ENCODE measurements at regions not wholly inside any gene's neighbourhood (a gene's known extent, or its start where the extent isn't known, plus 50 kb on each side); places are given as distances from the start of the nearest gene placed in this dataset.

DNA sequence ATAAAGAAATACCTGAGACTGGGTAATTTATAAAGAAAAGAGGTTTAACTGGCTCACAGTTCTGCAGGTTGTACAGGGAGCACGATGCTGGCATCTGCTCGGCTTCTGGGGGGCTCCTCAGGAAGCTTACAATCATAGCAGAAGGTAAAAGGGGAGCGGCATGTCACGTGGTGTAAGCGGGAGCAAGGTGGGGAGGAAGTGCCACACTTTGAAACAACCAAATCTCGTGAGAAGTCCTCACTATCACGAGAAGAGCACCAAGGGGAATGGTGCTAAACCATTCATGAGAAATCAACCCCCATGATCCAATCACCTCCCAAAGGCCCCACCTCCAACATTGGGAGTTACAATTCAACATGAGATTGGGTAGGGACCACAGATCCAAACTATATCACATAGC is 67.7 kb downstream of the AKR1B1 start:
- no peaks in the 10 kb centered on the region for H3K4me1 ChIP-seq (ENCODE audit: control insufficient read depth, insufficient read depth, low read length)
- no peaks in the 10 kb centered on the region for H3K36me3 ChIP-seq (ENCODE audit: control insufficient read depth, insufficient read depth, low read length)
- H3K27me3 ChIP-seq (ENCODE audit: control insufficient read depth, insufficient read depth, low read length), result no peaks in the 10 kb centered on the region
- no peak overlapping the region for H3K9ac ChIP-seq (ENCODE audit: low read length)
- no peak overlapping the region for H3K4me3 ChIP-seq (ENCODE audit: low read length)
- H3K9me3 ChIP-seq (ENCODE audit: control insufficient read depth, low read length), result no peaks in the 10 kb centered on the region

DNA sequence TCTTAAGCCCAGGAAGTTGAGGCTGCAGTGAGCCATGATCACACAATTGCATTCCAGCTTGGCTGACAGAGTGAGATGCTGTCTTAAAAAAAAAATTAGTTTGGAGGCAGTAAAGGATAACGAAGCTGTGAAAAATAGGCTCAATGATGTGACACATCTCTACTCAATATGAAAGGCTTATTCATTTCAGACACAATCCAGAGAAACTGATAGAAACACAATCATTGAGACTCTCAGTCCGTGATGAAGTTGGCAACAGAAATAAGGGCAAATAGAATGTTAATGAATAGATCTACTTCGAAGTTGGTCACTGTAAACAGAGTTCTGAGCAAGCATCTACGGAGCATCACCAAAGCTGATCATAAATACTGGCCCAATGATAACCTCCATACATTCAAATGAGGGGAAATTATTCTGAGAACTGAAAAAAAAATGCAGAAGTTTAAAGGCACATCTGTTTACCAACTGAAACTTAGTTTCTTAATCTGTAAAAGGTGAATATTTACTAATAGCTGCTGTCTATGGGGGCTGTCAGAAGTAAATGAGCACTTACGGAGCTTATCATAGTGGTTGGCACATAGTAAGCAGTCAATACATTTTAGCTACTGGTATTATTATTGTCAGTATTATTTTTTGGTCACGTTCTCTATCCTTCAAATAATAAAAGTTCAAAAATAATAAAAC is 70.4 kb downstream of the AKR1B1 start:
- no peak overlapping the region for H3K4me3 ChIP-seq (ENCODE audit: low read length)
- H3K36me3 ChIP-seq (ENCODE audit: control insufficient read depth, insufficient read depth, low read length), result no peaks in the 10 kb centered on the region
- H3K27me3 ChIP-seq (ENCODE audit: control insufficient read depth, insufficient read depth, low read length), result no peaks in the 10 kb centered on the region
- H3K4me1 ChIP-seq (ENCODE audit: control insufficient read depth, insufficient read depth, low read length), result no peaks in the 10 kb centered on the region
- H3K9me3 ChIP-seq (ENCODE audit: control insufficient read depth, low read length), result no peaks in the 10 kb centered on the region
- H3K9ac ChIP-seq (ENCODE audit: low read length), result no peak overlapping the region

DNA sequence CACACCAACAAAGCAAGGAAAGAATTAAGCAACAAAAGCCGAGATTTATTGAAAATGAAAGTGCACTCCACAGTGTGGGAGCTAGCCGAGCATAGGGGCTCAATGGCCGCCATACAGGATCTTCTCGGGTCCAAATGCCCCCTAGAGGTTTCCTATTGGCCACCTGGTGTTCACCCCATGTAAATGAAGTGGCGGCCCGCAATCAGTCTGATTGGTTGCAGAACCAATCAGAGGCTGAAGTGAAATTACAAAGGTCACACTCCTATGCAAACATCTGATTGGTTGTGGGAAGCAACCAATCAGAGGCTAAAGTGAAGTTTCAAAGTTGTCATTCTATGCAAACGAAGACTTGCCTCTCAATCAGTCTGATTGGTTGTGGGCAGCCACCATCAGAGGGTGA is 61.8 kb upstream of the SLC35B4 start:
- no peaks in the 10 kb centered on the region for H3K36me3 ChIP-seq (ENCODE audit: control insufficient read depth, insufficient read depth, low read length)
- no peak overlapping the region for H3K4me3 ChIP-seq (ENCODE audit: low read length)
- H3K27me3 ChIP-seq (ENCODE audit: control insufficient read depth, insufficient read depth, low read length), result no peaks in the 10 kb centered on the region
- no peak overlapping the region for H3K9ac ChIP-seq (ENCODE audit: low read length)
- no peaks in the 10 kb centered on the region for H3K9me3 ChIP-seq (ENCODE audit: control insufficient read depth, low read length)
- H3K4me1 ChIP-seq (ENCODE audit: control insufficient read depth, insufficient read depth, low read length), result peaks cover 43% of the 10 kb centered on the region

DNA sequence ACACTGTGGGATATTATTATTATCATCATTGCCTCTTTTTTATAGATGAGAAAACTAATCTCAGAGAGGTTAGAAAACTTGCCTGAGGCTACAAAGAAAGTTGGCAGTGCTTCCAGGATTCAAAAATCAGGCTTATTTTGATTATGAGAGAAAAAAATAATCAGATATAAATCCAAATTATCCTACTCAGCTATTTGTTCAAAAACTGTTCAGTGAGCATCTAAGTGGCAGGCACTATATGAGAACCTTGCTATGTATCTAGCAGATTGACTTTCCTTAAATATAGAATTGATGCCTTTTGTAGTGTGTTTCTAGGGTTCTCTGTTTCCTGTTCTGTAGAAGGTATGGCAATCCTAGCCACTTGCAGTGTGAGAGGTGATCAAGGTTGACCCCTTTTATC is 60.0 kb upstream of the SLC35B4 start:
- Histone ChIP-seq H3K36me3 (ENCODE audit: control insufficient read depth, insufficient read depth, low read length) (no peaks in the 10 kb centered on the region), H3K4me1 (ENCODE audit: control insufficient read depth, insufficient read depth, low read length) (peaks cover 52% of the 10 kb centered on the region), H3K4me3 (ENCODE audit: low read length) (no peak overlapping the region), H3K27me3 (ENCODE audit: control insufficient read depth, insufficient read depth, low read length) (no peaks in the 10 kb centered on the region), H3K9ac (ENCODE audit: low read length) (no peak overlapping the region), H3K9me3 (ENCODE audit: control insufficient read depth, low read length) (no peaks in the 10 kb centered on the region)

DNA sequence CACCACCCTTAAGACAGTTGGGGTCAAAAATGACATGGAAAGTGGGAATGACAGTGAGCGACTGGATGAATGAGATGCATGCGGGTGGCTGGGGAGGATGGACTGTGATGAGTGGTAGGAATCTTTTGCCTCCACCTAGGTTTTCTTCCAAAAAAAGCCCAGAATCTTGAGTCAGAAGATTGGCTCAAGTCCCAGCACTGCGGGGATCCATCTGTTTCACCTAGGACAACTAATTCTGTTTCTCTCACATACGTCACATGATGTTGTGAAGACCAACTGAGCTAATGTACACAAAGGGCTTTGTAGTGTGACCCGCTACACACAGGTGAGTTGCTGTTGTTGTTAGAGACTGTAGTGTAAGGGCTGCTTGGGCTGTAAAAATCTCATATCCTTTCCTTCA is 58.5 kb upstream of the SLC35B4 start:
- H3K36me3 ChIP-seq (ENCODE audit: control insufficient read depth, insufficient read depth, low read length), result no peaks in the 10 kb centered on the region
- H3K9me3 ChIP-seq (ENCODE audit: control insufficient read depth, low read length), result no peaks in the 10 kb centered on the region
- peak overlapping the region; percentile 53 for H3K9ac ChIP-seq (ENCODE audit: low read length)
- H3K27me3 ChIP-seq (ENCODE audit: control insufficient read depth, insufficient read depth, low read length), result no peaks in the 10 kb centered on the region
- H3K4me1 ChIP-seq (ENCODE audit: control insufficient read depth, insufficient read depth, low read length), result peaks cover 63% of the 10 kb centered on the region
- no peak overlapping the region for H3K4me3 ChIP-seq (ENCODE audit: low read length)

DNA sequence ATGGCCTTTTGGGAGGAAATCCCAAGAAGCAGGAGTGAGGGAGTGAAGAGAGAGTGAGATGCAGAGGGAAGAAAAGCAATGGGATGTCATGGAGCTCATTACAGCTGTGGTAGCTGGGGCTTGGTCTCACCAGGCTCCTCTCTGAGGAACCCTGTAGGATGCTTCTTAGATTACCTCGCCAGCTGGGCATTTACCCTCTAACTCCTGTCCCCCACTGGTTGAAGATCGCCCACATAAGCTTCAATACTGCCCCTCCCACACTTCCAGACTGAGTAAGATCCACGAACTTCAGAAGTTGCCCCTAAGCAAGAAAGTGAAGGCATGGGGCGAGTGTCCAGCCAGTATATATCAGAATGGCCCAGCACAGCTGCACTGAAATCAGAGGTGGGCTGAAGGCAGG is 58.1 kb upstream of the SLC35B4 start:
- H3K4me1 ChIP-seq (ENCODE audit: control insufficient read depth, insufficient read depth, low read length), result peaks cover 67% of the 10 kb centered on the region

DNA sequence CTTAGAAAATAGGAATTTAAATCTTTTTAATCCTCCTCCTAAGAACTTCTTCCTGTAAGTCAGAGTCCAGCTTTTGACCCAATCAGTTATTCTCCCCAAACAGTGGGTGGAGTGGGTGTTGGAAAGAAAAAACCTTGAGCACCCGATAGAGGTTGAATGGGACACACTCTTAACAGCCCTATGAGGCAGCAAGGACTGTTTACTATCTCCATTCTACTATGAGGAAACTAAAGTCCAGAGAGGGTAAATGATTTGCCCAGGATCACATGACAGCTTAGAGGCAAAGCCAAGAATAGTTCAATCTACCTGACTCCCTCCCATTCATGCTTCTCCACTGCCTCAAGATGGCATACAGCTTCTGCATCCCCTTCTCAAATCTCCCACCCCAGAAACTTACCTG is 57.6 kb upstream of the SLC35B4 start:
- Histone ChIP-seq H3K4me3 (ENCODE audit: low read length) (peak overlapping the region; percentile 3), H3K36me3 (ENCODE audit: control insufficient read depth, insufficient read depth, low read length) (no peaks in the 10 kb centered on the region), H3K9me3 (ENCODE audit: control insufficient read depth, low read length) (no peaks in the 10 kb centered on the region), H3K4me1 (ENCODE audit: control insufficient read depth, insufficient read depth, low read length) (peaks cover 72% of the 10 kb centered on the region), H3K27me3 (ENCODE audit: control insufficient read depth, insufficient read depth, low read length) (no peaks in the 10 kb centered on the region), H3K9ac (ENCODE audit: low read length) (peak overlapping the region; percentile 66)

More for the DNA sequence above, 58.1 kb upstream of the SLC35B4 start:
- Histone ChIP-seq H3K4me3 (ENCODE audit: low read length) (no peak overlapping the region), H3K27me3 (ENCODE audit: control insufficient read depth, insufficient read depth, low read length) (no peaks in the 10 kb centered on the region), H3K9me3 (ENCODE audit: control insufficient read depth, low read length) (no peaks in the 10 kb centered on the region), H3K9ac (ENCODE audit: low read length) (peak overlapping the region; percentile 53), H3K36me3 (ENCODE audit: control insufficient read depth, insufficient read depth, low read length) (no peaks in the 10 kb centered on the region)

DNA sequence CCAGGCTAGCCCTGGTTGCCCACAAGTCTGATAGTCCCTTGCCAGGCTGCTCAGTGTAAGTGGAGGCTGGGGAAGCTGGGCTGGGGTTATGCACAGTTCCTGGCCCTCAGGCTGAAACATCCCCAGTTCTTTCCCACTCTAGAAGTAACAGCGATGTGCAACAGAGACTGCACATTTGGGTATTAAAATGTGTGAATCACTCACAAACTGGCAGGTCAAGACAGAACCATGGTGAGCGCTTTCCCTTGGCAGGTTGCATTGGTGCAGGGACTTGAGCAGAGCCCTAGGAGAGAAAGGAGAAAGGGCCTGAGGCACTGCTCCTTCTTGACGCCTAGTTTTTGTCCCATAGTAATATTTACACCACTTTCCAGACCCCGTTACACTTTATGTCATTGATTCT is 56.1 kb upstream of the SLC35B4 start:
- Histone ChIP-seq H3K9ac (ENCODE audit: low read length) (peak overlapping the region; percentile 66), H3K27me3 (ENCODE audit: control insufficient read depth, insufficient read depth, low read length) (no peaks in the 10 kb centered on the region), H3K4me1 (ENCODE audit: control insufficient read depth, insufficient read depth, low read length) (peaks cover 85% of the 10 kb centered on the region), H3K4me3 (ENCODE audit: low read length) (peak overlapping the region; percentile 3), H3K36me3 (ENCODE audit: control insufficient read depth, insufficient read depth, low read length) (no peaks in the 10 kb centered on the region), H3K9me3 (ENCODE audit: control insufficient read depth, low read length) (no peaks in the 10 kb centered on the region)

DNA sequence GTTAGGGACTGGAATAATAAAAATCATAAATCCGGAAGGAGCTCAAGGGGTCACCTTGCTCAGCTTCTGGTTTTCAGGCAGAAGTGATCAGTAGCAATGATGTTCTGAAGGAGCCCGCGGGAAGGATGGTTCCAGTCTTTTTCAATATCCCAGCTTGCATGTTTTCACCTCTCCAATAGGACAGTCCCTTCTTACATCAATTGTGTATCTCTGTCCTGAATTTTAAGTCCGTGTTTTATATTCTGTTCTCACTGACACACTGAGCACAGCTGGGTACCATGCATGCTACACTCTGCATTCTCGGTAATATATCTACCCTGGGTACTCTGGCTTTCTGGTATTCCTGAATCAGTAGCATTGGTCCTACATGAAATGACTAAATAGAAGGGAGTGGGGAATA is 55.2 kb upstream of the SLC35B4 start:
- Histone ChIP-seq H3K27me3 (ENCODE audit: control insufficient read depth, insufficient read depth, low read length) (no peaks in the 10 kb centered on the region), H3K36me3 (ENCODE audit: control insufficient read depth, insufficient read depth, low read length) (no peaks in the 10 kb centered on the region), H3K9me3 (ENCODE audit: control insufficient read depth, low read length) (no peaks in the 10 kb centered on the region), H3K4me1 (ENCODE audit: control insufficient read depth, insufficient read depth, low read length) (peaks cover 86% of the 10 kb centered on the region), H3K4me3 (ENCODE audit: low read length) (no peak overlapping the region), H3K9ac (ENCODE audit: low read length) (no peak overlapping the region)

DNA sequence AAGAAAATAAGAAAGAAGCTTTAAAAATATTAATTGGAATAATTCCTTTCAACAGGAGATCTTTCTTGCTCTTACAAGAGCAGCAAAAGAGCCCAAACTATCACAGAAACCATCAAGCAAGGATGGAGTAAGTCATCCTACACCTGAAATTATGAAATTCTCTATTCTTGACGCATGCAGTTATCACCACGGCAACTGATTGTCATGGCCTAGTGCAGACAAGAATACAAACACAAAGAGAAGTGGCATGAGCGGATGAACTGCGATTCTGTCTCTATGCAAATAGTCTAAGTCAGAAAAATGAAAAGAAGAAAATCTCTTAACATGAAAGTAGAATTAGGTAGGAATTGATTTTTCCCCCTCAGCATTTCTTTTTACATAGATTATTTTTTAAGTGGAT is 54.8 kb upstream of the SLC35B4 start:
- no peaks in the 10 kb centered on the region for H3K27me3 ChIP-seq (ENCODE audit: control insufficient read depth, insufficient read depth, low read length)
- no peaks in the 10 kb centered on the region for H3K9me3 ChIP-seq (ENCODE audit: control insufficient read depth, low read length)
- peaks cover 86% of the 10 kb centered on the region for H3K4me1 ChIP-seq (ENCODE audit: control insufficient read depth, insufficient read depth, low read length)
- no peak overlapping the region for H3K9ac ChIP-seq (ENCODE audit: low read length)
- H3K36me3 ChIP-seq (ENCODE audit: control insufficient read depth, insufficient read depth, low read length), result no peaks in the 10 kb centered on the region
- no peak overlapping the region for H3K4me3 ChIP-seq (ENCODE audit: low read length)

DNA sequence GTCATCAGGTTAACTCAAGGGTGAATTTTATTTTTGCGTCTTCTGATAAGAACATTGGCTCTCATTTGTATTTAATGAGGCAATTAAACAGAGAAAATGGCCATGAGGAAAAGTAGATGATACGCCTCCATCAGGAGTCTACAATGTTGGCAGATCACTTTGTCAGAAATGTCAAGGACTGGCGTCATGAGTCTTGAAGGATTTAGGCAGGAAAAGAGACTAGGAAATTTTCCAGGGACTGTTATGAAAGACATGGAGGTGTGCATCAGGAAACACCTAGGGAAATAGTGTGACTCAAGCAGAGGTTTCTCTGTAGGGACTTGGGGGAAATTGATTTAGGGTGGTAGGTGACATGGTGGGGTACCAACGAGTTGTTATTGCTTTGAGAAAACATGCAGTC is 53.4 kb upstream of the SLC35B4 start:
- no peaks in the 10 kb centered on the region for H3K27me3 ChIP-seq (ENCODE audit: control insufficient read depth, insufficient read depth, low read length)
- H3K9ac ChIP-seq (ENCODE audit: low read length), result peak overlapping the region; percentile 44
- H3K4me1 ChIP-seq (ENCODE audit: control insufficient read depth, insufficient read depth, low read length), result peaks cover 87% of the 10 kb centered on the region
- no peaks in the 10 kb centered on the region for H3K36me3 ChIP-seq (ENCODE audit: control insufficient read depth, insufficient read depth, low read length)
- H3K9me3 ChIP-seq (ENCODE audit: control insufficient read depth, low read length), result no peaks in the 10 kb centered on the region
- H3K4me3 ChIP-seq (ENCODE audit: low read length), result no peak overlapping the region

DNA sequence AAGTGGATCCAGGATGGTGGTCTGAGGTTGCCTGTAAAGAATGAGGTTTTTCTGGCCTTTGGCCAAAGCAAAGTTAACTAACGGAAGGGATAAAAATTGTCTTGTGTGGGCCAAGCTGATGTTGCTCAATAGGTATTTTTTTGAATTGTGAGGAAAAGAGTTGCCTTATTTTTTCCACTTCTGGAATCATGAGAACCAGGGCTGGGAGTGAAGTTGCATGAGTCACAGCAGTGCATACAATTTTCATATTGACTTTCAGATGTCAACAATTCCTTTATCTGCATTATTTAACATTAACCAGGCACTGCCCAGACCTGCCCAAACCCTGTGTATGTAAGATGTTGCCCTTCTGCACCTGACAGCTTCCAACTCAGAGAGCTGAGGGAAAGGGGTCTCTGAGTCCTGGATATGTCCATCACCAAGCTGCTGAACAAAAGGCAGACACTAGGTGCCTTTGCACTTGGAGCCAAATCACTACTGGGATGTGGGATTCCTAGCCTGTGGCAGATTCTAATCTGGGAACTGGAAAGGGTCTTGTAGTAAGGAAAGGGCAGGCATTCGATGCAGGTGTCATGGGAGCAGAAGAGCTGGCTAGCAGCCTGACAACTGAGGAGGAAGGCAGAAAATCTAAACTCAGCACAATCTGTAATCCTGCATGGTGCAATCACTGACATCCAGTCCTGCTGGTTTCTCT is 52.3 kb upstream of the SLC35B4 start:
- Histone ChIP-seq H3K4me3 (ENCODE audit: low read length) (no peak overlapping the region), H3K9me3 (ENCODE audit: control insufficient read depth, low read length) (no peaks in the 10 kb centered on the region), H3K4me1 (ENCODE audit: control insufficient read depth, insufficient read depth, low read length) (peaks cover 87% of the 10 kb centered on the region), H3K27me3 (ENCODE audit: control insufficient read depth, insufficient read depth, low read length) (no peaks in the 10 kb centered on the region), H3K36me3 (ENCODE audit: control insufficient read depth, insufficient read depth, low read length) (no peaks in the 10 kb centered on the region), H3K9ac (ENCODE audit: low read length) (peak overlapping the region; percentile 44)

All from mucosa of stomach (tissue), 1 donor.